GM19463 (cell line): ENCODE measurements at regions not wholly inside any gene's neighbourhood (a gene's known extent, or its start where the extent isn't known, plus 50 kb on each side); places are given as distances from the start of the nearest gene placed in this dataset.
"Not testable (repeated sequence)": the region's sequence is repeated elsewhere in the genome, so short reads cannot be mapped to it uniquely, and the experiment has no call there.

ENCODE experiments used
- ATAC-seq: cut with Tn5 transposase; IDR thresholded peaks from one replicate; pipeline ENCODE4 v1.9.1; 2021; ENCODE audit warnings: mild to moderate bottlenecking, moderate library complexity; ENCODE audit not compliant: unreplicated experiment

DNA sequence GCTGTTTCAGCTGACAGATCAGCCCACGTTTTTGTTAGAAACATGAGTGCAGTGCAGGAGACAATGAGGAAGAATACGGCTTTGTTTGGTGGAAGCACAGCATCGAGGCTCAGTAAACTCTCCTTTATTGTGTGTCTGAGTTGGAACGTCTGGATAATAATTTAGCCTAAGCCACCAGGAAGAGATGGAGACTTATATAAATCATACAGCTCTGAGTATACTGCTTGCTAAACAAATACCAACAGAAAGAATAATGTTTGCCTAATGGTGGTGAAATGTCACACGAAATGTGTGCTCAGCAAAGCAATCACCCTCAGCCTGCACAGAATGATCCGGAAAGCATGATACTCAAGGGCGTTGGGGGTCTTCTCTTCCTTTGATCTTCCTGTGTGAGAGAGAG lies 664.1 kb upstream of the ADARB2 start:
- no peak for ATAC-seq

DNA sequence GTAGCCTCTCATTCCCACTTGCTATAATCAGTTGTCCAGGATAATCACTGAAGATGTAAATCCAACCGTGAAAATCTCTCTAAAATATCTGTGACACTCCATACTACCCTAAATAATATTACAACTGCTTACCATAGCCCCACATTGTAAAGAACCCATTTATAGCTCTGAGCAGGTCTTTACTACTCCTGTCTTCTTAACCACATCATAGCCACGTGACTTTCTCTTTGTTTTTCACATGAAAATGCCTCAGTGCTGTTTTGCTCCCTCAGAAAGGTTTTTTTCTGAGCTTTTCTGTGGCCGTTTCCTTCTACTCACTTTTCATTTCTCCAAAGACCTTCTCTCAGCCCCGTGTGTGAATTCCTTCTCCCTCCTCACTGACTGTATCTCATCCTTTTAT lies 662.2 kb upstream of the ADARB2 start:
- no peak for ATAC-seq

- no peak for ATAC-seq
Measured at GRCh38 chr10:2392145-2392812, 655.0 kb upstream of the ADARB2 start.

DNA sequence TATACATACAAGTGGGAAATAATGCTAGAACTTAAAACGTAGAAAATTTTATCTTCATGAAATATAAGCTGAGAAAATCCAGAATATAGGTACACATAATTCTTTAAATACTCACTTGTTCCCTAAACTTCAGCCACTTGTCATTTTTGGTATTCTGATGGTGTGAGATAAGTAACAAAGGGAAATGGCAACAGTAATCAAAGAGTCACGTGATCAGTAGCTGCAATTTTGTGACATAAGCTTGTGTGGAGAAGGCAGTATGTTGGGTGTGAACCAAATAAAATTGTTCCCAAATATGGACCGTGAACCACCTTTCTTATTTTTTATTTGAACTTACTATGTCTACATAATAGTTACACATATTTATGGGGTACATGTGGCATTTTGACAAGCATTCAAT lies 650.3 kb upstream of the ADARB2 start:
- ATAC-seq = no peak

- ATAC-seq = no peak
Measured at GRCh38 chr10:2387261-2387660, 649.9 kb upstream of the ADARB2 start.

DNA sequence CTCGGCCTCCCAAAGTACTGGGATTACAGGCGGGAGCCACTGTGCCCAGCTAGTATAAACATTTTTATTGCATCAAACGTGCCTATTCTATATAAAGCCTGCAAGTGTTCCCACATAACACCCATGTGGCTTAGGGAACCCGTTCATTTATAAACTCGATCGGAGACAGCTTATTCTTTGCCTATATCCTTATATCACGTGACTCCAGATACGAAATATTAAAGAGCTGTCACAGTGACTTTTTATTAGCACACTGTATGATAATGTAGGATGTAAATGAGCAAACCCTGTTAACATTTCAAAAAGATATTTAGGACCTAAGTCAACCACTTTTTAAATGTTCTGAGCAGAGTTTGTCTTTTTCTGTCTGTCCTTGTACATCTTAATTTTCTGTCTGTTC lies 642.9 kb upstream of the ADARB2 start:
- no peak for ATAC-seq

DNA sequence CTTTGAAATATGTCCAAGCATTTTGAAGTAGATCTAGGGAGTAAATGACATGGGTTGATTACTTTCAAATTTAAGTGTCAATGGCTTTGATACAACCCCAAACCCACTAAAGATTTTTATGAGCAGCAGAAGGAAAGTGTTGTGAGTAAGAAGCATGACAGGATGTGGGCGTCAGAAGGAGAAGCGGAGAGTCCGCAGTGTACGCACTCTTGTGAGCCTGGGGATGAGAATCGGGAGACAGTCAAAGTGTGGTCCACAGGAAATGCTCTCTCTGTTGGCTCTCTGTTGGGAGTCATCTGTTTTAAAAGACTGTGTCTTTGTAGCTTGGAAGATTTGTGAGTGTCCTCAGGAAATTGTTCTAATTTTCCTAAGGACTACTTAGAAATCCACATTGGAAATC lies 629.8 kb upstream of the ADARB2 start:
- ATAC-seq = no peak

DNA sequence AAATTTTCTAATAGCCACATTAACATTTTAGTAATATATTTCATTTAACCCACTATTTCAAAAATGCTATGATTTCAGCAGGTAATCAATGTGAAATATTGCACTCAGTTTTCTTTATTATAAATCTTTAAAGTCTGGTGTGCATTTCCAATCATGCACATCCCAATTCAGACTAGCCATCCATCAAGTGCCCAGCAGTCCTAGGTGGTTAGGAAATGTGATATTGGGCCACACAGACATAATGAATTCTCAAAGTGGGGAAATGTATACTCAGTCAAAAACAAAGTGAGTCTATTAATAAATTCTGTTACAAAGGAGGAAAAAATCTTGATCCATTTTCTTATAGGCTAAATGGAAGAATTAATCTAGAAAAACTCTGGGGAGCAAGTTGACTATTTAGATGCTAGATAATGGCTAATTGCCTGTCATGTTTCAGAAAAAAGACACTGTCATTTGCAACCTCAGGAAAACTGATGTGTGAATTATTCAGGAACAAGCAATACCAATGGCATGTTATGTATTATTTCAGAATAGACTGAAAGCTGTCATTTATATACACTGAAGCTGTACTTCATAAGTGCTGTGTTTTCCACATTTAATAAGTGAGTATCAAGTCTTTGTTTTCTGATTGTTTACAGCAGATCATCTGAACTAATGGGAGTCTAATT lies 629.1 kb upstream of the ADARB2 start:
- no peak for ATAC-seq

DNA sequence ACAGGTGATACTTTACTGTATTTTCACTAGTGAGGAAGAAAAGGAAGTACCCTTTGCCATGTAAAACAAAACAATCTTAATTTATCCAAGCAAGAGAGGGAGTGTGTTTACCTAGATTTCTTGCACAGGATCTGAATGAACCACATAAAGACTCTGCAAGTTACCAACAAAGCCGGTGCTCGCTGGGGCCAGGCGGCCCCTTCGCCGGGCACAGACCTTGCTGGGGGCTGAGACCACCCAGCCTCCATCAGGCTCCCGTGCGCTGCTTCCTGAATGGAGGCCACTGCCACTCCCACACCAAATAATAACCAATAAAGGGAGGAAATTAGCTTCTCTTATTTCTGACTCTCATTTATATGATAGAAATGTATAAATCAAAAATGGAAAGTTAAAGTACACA lies 625.0 kb upstream of the ADARB2 start:
- ATAC-seq = no peak

DNA sequence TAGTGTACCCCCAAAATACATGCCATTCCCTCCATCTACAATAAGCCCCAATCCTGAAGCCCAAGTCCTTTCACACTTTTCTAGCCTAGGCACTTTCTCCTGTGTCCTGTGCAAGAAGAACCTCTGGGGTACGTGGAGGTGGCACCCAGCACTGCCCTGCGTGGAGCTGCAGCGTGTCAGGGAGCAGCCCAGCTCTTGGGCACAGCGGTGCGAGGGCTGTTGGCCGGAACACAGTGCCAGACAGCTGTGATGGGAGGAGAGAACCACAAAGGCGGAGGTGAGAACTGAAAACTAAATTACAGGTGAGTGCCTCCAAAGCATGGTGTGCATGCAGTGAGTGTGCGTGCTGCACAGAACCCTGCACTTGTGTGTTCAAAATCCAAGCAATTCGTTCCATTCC lies 621.3 kb upstream of the ADARB2 start:
- no peak for ATAC-seq

- no peak for ATAC-seq
Measured at GRCh38 chr10:2356670-2357069, 619.3 kb upstream of the ADARB2 start.

DNA sequence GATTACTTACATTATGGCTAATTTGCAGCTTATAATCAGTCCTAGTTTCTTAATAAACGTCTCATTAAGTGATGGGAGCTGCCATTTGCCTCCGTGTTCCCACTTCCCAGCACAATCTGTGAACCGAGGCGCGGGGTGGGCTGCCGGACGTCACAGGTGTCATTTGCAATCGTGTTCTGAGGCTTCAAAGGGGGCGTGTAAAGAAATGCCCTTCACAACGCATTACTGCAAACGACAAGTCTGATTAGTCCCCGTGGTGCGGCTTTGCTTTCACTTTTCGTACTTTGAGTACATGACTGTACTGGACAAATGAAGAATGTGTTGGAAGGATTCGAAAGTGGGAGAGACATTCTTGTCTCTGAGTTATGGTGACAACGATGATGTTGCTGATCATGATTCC lies 614.2 kb upstream of the ADARB2 start:
- no peak for ATAC-seq

DNA sequence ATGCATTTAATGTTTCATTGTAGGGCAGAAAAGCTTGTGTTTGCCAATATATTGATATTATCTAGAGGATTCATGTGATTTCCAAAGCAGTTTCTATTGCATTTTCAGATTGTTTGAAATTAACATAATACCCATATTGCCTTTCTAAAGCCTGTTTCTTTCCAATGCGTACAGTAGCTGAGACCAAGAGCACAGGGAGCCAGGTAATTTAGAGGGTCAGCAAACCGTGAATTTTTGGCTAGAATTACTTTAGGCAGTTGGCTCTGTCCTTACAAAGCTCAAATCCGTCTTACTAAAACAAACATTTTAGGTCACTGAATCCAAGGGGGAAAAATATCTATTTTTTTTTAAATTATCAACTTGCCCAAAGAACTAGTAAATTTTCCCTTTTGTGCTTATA lies 604.9 kb upstream of the ADARB2 start:
- ATAC-seq = no peak

- ATAC-seq = no peak
Measured at GRCh38 chr10:2340831-2341647, 603.7 kb upstream of the ADARB2 start.

DNA sequence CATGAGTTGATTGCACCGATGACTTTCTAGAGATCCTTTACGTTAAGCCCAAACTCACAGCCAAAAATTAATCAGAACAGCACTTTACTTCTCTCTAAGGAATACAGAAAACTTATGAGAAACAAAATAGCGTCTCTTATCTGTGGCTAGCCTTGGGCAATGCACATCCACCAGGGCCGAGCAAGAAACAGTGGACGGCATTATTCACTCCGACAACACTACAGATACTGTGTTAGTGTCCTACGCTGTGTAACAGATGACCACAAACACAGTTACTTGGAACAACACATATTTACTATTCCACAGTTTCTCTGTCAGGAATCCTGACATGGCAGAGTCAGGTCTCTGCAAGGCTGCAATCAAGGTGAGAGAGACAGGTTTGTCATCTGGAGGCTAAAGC lies 598.3 kb upstream of the ADARB2 start:
- ATAC-seq = no peak

DNA sequence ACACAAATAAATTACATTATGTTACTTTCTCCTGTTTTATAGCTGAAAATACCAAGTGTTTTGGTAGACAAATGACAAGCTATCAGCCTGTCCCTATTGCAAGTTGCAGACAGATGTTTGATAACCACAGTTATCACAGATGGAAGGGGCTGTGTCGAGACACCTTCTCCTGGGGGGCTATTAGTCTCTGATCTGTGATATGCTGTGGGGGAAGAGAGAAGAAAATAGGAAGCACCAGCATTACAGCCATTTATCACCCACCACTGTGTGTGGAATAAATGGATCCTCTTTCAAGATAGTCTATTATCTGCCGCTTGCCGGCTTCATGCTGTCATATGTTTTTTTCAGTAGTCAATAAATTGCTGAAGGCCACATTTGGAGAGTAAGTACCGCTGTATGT lies 597.2 kb upstream of the ADARB2 start:
- no peak for ATAC-seq

DNA sequence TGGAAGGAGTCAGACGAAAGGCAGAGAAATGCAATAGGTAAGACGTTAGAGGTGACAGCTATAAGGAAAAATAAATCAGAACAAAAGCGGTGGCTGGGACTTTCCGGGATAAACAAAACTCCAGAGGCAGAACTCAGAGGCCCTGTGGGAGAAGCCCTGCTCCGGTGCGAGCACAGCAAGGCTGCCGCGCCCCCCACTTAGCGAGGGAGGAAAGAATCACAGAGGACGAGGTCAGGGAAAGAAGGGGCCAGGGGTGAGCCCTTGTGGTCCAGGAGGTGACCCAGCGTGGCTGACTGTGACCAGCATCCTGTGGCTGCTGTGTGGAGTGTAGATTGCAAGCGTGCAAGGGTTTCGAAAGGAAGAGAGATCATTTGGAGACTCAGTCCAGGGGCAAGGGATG lies 591.8 kb upstream of the ADARB2 start:
- no peak for ATAC-seq

DNA sequence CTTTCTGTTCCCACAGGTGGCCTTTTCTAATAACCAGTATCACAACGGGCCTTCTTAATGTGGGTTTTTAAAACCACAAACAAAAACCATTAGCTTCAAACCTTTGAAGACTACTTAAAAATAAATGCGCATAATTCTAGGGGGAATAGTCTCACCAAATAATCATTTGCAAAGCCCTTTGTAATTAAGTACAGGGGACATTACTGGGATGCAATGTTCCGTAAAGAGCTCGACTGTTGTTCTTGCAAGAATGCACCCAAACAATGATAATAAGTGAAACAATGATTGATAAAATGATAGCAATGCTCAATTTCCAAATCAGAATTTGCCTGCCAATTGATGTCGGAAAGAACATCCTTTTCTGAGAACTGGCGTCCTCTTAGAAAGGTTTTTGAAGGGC lies 589.1 kb upstream of the ADARB2 start:
- no peak for ATAC-seq

- ATAC-seq = not testable (repeated sequence)
Measured at GRCh38 chr10:2315045-2315485, 577.7 kb upstream of the ADARB2 start.

DNA sequence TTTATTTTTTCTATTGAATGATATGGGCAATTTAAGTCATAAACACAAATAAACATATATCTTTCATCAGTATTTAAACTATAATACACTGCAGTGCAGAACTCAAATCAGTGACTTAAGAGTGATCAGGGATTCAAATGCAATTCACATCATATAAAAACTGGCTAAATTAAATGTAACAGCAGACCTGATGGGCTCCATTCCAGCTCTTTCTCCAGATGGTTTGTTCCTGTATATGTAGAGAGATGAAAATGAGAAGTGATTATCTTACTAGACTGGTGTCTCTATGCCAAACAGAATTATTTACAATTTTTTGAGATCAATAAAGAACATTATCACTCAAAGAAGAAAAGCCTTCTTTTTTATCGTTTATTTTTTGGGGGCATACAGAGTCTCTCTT lies 568.8 kb upstream of the ADARB2 start:
- ATAC-seq = no peak

- ATAC-seq = no peak
Measured at GRCh38 chr10:2303169-2303568, 565.8 kb upstream of the ADARB2 start.

DNA sequence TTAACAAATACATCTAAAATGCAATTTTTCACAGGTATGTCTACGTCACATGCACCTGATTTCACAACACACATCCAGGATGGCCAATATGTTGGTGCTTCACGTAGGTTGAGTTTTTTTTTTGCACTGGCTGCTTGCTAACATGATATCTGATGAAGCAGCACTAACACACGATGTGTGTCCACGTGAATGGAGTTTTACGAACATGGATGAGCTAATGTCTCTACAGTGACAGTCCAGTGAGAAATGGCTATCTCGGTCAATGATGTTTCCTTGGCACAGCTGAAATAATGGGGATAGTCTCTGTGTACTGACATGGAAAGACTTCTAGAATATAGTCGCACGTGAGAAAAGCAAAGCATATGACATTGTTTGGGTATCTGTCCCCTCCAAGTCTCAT lies 563.9 kb upstream of the ADARB2 start:
- no peak for ATAC-seq
